ENCODE measurements at regions not wholly inside any gene's neighbourhood (a gene's known extent, or its start where the extent isn't known, plus 50 kb on each side); places are given as distances from the start of the nearest gene placed in this dataset.
A peak's percentile ranks its signal among the peaks of the same experiment; 100 is the strongest.

- H3K36me3 Mint-ChIP-seq: peaks cover 5% of the 10 kb centered on the region; the same call in 1 of the 2 replicates
- H3K4me3 Mint-ChIP-seq: peak overlapping the region; percentile 90
- DNase-seq (ENCODE audit: low spot score) (no peak), ATAC-seq (peak; percentile 28)
- H3K27ac Mint-ChIP-seq: no peak overlapping the region
- peaks cover 31% of the 10 kb centered on the region for H3K27me3 Mint-ChIP-seq (ENCODE audit: low read depth)
- H3K9me3 Mint-ChIP-seq: no peaks in the 10 kb centered on the region
- ChIA-PET CTCF (interaction anchor here (1.0 to 1.2 kb wide), 2 partner anchors 37 to 162 kb away, joined by 3 read pairs; no protein-coding TSS in a partner anchor), POLR2A (no interaction called here)
- peaks cover 21% of the 10 kb centered on the region for H3K4me1 Mint-ChIP-seq
- TF ChIP-seq PRRX2 (CRISPR knock-in tag; IDR thresholded peaks at IDR 0.05) (no peak), ETV6 (CRISPR knock-in tag; IDR thresholded peaks at IDR 0.05) (peak; percentile 73; the same call in 1 of the 2 replicates), KAT7 (CRISPR knock-in tag; IDR thresholded peaks at IDR 0.05; ENCODE audit: borderline replicate concordance) (peak; percentile 84; the same call in 1 of the 2 replicates), HMGXB4 (CRISPR knock-in tag; IDR thresholded peaks at IDR 0.05) (peak; percentile 81; the same call in 1 of the 2 replicates), NFYB (CRISPR knock-in tag; conservative IDR thresholded peaks at IDR 0.05; ENCODE audit: low read depth) (no peak), NR2C2 (CRISPR knock-in tag; IDR thresholded peaks at IDR 0.05) (0 out of 2 replicates have a peak, but pooled peaks have one; percentile 10), SMAD4 (CRISPR knock-in tag; IDR thresholded peaks at IDR 0.05) (no peak)
- TF ChIP-seq, protein P1, sequence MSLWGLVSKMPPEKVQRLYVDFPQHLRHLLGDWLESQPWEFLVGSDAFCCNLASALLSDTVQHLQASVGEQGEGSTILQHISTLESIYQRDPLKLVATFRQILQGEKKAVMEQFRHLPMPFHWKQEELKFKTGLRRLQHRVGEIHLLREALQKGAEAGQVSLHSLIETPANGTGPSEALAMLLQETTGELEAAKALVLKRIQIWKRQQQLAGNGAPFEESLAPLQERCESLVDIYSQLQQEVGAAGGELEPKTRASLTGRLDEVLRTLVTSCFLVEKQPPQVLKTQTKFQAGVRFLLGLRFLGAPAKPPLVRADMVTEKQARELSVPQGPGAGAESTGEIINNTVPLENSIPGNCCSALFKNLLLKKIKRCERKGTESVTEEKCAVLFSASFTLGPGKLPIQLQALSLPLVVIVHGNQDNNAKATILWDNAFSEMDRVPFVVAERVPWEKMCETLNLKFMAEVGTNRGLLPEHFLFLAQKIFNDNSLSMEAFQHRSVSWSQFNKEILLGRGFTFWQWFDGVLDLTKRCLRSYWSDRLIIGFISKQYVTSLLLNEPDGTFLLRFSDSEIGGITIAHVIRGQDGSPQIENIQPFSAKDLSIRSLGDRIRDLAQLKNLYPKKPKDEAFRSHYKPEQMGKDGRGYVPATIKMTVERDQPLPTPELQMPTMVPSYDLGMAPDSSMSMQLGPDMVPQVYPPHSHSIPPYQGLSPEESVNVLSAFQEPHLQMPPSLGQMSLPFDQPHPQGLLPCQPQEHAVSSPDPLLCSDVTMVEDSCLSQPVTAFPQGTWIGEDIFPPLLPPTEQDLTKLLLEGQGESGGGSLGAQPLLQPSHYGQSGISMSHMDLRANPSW (CRISPR knock-in tag; conservative IDR thresholded peaks at IDR 0.05; ENCODE audit: low read depth): no peak
These were observed 131.6 kb downstream of the OGFRL1 start for GRCh38 chr6:71420095-71420692.

GRCh38 chr6:71420693-71421328 is 132.2 kb downstream of the OGFRL1 start:
- no peak overlapping the region for H3K27ac Mint-ChIP-seq
- CTCF ChIA-PET: interaction anchor here (1.0 to 1.2 kb wide), 2 partner anchors 37 to 163 kb away, joined by 3 read pairs; no protein-coding TSS in a partner anchor
- ATAC-seq (peak; percentile 98), DNase-seq (ENCODE audit: low spot score) (peak; percentile 95)
- H3K9me3 Mint-ChIP-seq: no peaks in the 10 kb centered on the region
- H3K36me3 Mint-ChIP-seq: no peaks in the 10 kb centered on the region
- peaks cover 21% of the 10 kb centered on the region for H3K4me1 Mint-ChIP-seq
- H3K4me3 Mint-ChIP-seq: peak overlapping the region; percentile 82
- peaks cover 35% of the 10 kb centered on the region for H3K27me3 Mint-ChIP-seq (ENCODE audit: low read depth)
- POLR2A ChIA-PET: no interaction called here
- no peak for TF ChIP-seq ESRRA (CRISPR knock-in tag; IDR thresholded peaks at IDR 0.05; ENCODE audit: borderline replicate concordance)
- TF ChIP-seq, protein P2, sequence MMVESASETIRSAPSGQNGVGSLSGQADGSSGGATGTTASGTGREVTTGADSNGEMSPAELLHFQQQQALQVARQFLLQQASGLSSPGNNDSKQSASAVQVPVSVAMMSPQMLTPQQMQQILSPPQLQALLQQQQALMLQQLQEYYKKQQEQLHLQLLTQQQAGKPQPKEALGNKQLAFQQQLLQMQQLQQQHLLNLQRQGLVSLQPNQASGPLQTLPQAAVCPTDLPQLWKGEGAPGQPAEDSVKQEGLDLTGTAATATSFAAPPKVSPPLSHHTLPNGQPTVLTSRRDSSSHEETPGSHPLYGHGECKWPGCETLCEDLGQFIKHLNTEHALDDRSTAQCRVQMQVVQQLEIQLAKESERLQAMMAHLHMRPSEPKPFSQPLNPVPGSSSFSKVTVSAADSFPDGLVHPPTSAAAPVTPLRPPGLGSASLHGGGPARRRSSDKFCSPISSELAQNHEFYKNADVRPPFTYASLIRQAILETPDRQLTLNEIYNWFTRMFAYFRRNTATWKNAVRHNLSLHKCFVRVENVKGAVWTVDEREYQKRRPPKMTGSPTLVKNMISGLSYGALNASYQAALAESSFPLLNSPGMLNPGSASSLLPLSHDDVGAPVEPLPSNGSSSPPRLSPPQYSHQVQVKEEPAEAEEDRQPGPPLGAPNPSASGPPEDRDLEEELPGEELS (CRISPR knock-in tag; IDR thresholded peaks at IDR 0.05): no peak
- TF ChIP-seq KAT7 (CRISPR knock-in tag; IDR thresholded peaks at IDR 0.05; ENCODE audit: borderline replicate concordance): 0 out of 2 replicates have a peak, but pooled peaks have one; percentile 4
- TF ChIP-seq MYBL2 (CRISPR knock-in tag; IDR thresholded peaks at IDR 0.05): no peak
- no peak for TF ChIP-seq CREB1 (CRISPR knock-in tag; IDR thresholded peaks at IDR 0.05)
- TF ChIP-seq, protein P3, sequence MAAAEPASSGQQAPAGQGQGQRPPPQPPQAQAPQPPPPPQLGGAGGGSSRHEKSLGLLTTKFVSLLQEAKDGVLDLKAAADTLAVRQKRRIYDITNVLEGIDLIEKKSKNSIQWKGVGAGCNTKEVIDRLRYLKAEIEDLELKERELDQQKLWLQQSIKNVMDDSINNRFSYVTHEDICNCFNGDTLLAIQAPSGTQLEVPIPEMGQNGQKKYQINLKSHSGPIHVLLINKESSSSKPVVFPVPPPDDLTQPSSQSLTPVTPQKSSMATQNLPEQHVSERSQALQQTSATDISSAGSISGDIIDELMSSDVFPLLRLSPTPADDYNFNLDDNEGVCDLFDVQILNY (CRISPR knock-in tag; IDR thresholded peaks at IDR 0.05): no peak
- TF ChIP-seq NFYB (CRISPR knock-in tag; conservative IDR thresholded peaks at IDR 0.05; ENCODE audit: low read depth): peak; percentile 82
- TF ChIP-seq HMGXB4 (CRISPR knock-in tag; IDR thresholded peaks at IDR 0.05): peak; percentile 2; the same call in 1 of the 2 replicates
- no peak for TF ChIP-seq CREM (CRISPR knock-in tag; IDR thresholded peaks at IDR 0.05)
- TF ChIP-seq, protein P4, sequence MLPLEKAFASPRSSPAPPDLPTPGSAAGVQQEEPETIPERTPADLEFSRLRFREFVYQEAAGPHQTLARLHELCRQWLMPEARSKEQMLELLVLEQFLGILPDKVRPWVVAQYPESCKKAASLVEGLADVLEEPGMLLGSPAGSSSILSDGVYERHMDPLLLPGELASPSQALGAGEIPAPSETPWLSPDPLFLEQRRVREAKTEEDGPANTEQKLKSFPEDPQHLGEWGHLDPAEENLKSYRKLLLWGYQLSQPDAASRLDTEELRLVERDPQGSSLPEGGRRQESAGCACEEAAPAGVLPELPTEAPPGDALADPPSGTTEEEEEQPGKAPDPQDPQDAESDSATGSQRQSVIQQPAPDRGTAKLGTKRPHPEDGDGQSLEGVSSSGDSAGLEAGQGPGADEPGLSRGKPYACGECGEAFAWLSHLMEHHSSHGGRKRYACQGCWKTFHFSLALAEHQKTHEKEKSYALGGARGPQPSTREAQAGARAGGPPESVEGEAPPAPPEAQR (CRISPR knock-in tag; IDR thresholded peaks at IDR 0.05): no peak
- no peak for TF ChIP-seq ETV6 (CRISPR knock-in tag; IDR thresholded peaks at IDR 0.05)
- TF ChIP-seq, protein P5, sequence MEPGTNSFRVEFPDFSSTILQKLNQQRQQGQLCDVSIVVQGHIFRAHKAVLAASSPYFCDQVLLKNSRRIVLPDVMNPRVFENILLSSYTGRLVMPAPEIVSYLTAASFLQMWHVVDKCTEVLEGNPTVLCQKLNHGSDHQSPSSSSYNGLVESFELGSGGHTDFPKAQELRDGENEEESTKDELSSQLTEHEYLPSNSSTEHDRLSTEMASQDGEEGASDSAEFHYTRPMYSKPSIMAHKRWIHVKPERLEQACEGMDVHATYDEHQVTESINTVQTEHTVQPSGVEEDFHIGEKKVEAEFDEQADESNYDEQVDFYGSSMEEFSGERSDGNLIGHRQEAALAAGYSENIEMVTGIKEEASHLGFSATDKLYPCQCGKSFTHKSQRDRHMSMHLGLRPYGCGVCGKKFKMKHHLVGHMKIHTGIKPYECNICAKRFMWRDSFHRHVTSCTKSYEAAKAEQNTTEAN (CRISPR knock-in tag; IDR thresholded peaks at IDR 0.05): no peak
- TF ChIP-seq NR1H2 (CRISPR knock-in tag; IDR thresholded peaks at IDR 0.05): no peak
- no peak for TF ChIP-seq NR2C2 (CRISPR knock-in tag; IDR thresholded peaks at IDR 0.05)
- no peak for TF ChIP-seq ZNF263 (CRISPR knock-in tag; IDR thresholded peaks at IDR 0.05; ENCODE audit: low read depth)
- TF ChIP-seq USF1 (CRISPR knock-in tag; IDR thresholded peaks at IDR 0.05): no peak
